ENCODE measurements at regions not wholly inside any gene's neighbourhood (a gene's known extent, or its start where the extent isn't known, plus 50 kb on each side); places are given as distances from the start of the nearest gene placed in this dataset.
"Not testable (repeated sequence)": the region's sequence is repeated elsewhere in the genome, so short reads cannot be mapped to it uniquely, and the experiment has no call there.

GRCh38 chr22:48627203-48627602 is 1200.5 kb downstream of the BRD1 start:
- no peak for DNase-seq (ENCODE audit: low spot score)

GRCh38 chr22:48624401-48624800 is 1203.3 kb downstream of the BRD1 start:
- no peak for DNase-seq (ENCODE audit: low spot score)

GRCh38 chr22:48622891-48623545 is 1204.7 kb downstream of the BRD1 start:
- no peak for DNase-seq (ENCODE audit: low spot score)

GRCh38 chr22:48621085-48621484 is 1206.6 kb downstream of the BRD1 start:
- DNase-seq (ENCODE audit: low spot score), result no peak

GRCh38 chr22:48620460-48620859 is 1207.2 kb downstream of the BRD1 start:
- not testable (repeated sequence) for DNase-seq (ENCODE audit: low spot score)

- DNase-seq (ENCODE audit: low spot score), result no peak
These were observed 1208.0 kb downstream of the BRD1 start for GRCh38 chr22:48619721-48620120.

GRCh38 chr22:48618326-48618725 is 1209.3 kb downstream of the BRD1 start:
- no peak for DNase-seq (ENCODE audit: low spot score)

- DNase-seq (ENCODE audit: low spot score), result no peak
These were observed 1211.0 kb downstream of the BRD1 start for GRCh38 chr22:48616656-48617055.

GRCh38 chr22:48615171-48616008 is 1212.3 kb downstream of the BRD1 start:
- DNase-seq (ENCODE audit: low spot score), result no peak

- DNase-seq (ENCODE audit: low spot score), result no peak
These were observed 1214.0 kb downstream of the BRD1 start for GRCh38 chr22:48613566-48614200.

- no peak for DNase-seq (ENCODE audit: low spot score)
These were observed 1215.3 kb downstream of the BRD1 start for GRCh38 chr22:48612077-48612995.

- no peak for DNase-seq (ENCODE audit: low spot score)
These were observed 1218.3 kb downstream of the BRD1 start for GRCh38 chr22:48609279-48609865.

- no peak for DNase-seq (ENCODE audit: low spot score)
These were observed 1219.6 kb downstream of the BRD1 start for GRCh38 chr22:48607901-48608662.

- DNase-seq (ENCODE audit: low spot score), result no peak
These were observed 1220.9 kb downstream of the BRD1 start for GRCh38 chr22:48606684-48607307.

GRCh38 chr22:48605856-48606481 is 1221.7 kb downstream of the BRD1 start:
- no peak for DNase-seq (ENCODE audit: low spot score)

GRCh38 chr22:48605125-48605524 is 1222.5 kb downstream of the BRD1 start:
- DNase-seq (ENCODE audit: low spot score), result no peak

- DNase-seq (ENCODE audit: low spot score), result no peak
These were observed 1223.9 kb downstream of the BRD1 start for GRCh38 chr22:48603621-48604320.

- DNase-seq (ENCODE audit: low spot score), result no peak
These were observed 1224.7 kb downstream of the BRD1 start for GRCh38 chr22:48602805-48603518.

GRCh38 chr22:48600681-48601080 is 1227.0 kb downstream of the BRD1 start:
- no peak for DNase-seq (ENCODE audit: low spot score)
